SK-N-MC (cell line): ENCODE measurements at regions not wholly inside any gene's neighbourhood (a gene's known extent, or its start where the extent isn't known, plus 50 kb on each side); places are given as distances from the start of the nearest gene placed in this dataset.

Experiments
- EZH2 ChIP-seq: fragments of 200-600 bp; sonication (generic); IDR thresholded peaks from one replicate; pipeline ENCODE4 v1.6.1; 2017; ENCODE audit warnings: antibody characterized with exemption
- POLR2AphosphoS5 ChIP-seq: IDR thresholded peaks from 2 replicates; pipeline ENCODE4 v1.6.1; 2012; ENCODE audit warnings: mild to moderate bottlenecking, low read depth, low read length, borderline replicate concordance

DNA sequence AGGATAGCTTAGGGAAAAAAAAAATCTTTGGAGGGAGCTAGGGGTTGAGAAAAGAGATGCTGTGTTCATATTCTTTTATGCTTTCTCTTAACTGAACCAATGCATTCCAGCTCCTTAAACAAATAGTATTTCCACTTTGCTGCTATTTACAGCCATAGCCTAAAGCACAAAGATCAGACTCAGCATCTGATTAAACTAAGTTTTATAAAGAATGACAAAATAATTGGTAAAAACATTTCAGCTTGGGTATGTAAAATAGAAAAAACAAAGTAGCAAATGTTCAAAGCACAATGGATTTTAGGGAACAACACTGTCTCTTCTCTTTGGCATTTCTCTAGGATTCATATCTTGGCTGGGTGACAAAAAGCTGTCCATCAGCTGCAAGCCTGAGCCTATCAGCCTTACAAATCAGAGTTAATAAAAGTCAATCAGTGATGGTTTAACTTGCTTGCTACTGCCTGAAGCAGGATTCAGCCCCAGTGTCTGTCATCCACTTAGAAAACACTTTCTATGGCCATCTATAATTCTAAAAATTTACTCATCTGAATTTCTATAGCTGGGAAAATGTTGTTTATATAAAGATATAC, 232.1 kb upstream of the CDIN1 start:
- TF ChIP-seq POLR2AphosphoS5 (no peak), EZH2 (no peak)
